ENCODE measurements at regions not wholly inside any gene's neighbourhood (a gene's known extent, or its start where the extent isn't known, plus 50 kb on each side); places are given as distances from the start of the nearest gene placed in this dataset.

GRCh38 chr4:67038228-67038566, 507.1 kb downstream of the CENPC start:
- no peak for TF ChIP-seq CTCF (optimal IDR thresholded peaks at IDR 0.05 in 1 of 3, IDR thresholded peaks at IDR 0.05 in 1 of 3, conservative IDR thresholded peaks at IDR 0.05 in 1 of 3; ENCODE audit: extremely low read depth in 1 of 3, insufficient read depth in 2 of 3, low read length in 3 of 3)
- TF ChIP-seq EZH2 (IDR thresholded peaks at IDR 0.05; ENCODE audit: low read length), result no peak

Measured in keratinocyte (primary cell).